Limb (tissue), 2 donors: ENCODE measurements at regions not wholly inside any gene's neighbourhood (a gene's known extent, or its start where the extent isn't known, plus 50 kb on each side); places are given as distances from the start of the nearest gene placed in this dataset.
A peak's percentile ranks its signal among the peaks of the same experiment; 100 is the strongest.
"Not testable (repeated sequence)": the region's sequence is repeated elsewhere in the genome, so short reads cannot be mapped to it uniquely, and the experiment has no call there.

Experiments
- DNase-seq, 2 donors: peaks; one replicate each; pipeline ENCODE4 v3.0.0-alpha.2; 2016; ENCODE audit errors: extremely low spot score in 2 of 2

GRCh38 chr14:56996721-56997399 is 186.6 kb upstream of the OTX2 start:
- DNase-seq: no peak

DNA sequence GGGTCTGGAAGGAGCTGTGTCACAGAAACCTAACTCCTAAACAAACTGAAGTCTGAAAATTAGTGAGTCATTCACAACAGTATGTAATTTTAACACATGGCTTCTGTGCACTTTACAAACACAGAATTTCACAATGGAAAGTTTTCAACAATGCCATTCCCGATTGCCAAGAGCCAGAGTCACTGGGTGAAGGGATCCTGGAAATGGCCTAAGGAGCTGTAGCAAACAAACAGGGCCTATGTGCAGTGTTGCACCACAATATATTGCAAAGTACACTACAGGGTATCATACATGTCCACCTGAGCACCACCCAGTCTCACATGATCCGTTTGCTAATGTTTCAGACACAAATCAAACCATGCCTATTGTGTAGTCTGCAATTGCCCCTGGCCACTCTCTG is 184.7 kb upstream of the OTX2 start:
- DNase-seq: no peak

- no peak for DNase-seq
These were observed 182.1 kb upstream of the OTX2 start for GRCh38 chr14:56992332-56992820.

GRCh38 chr14:56990991-56991627 is 180.8 kb upstream of the OTX2 start:
- DNase-seq: not testable (repeated sequence)

DNA sequence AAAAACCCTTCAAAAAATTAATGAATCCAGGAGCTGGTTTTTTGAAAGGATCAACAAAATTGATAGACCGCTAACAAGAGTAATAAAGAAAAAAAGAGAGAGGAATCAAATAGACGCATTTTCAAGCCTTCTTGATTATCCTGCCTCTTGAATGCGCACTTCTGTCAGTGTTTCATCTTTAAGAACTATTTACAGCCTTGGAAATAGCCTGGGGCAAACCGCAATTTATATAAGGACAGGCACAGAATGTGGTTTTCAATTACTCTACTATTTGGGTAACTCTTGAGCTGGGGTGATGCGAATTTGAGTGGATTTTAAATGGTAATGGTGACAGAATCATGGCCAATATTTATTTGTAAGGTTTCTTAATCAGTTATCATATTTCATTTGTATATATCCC is 179.1 kb upstream of the OTX2 start:
- DNase-seq: no peak

GRCh38 chr14:56979936-56980335 is 169.7 kb upstream of the OTX2 start:
- no peak for DNase-seq

GRCh38 chr14:56976211-56976610 is 165.9 kb upstream of the OTX2 start:
- no peak for DNase-seq

GRCh38 chr14:56975521-56975920 is 165.2 kb upstream of the OTX2 start:
- no peak for DNase-seq

DNA sequence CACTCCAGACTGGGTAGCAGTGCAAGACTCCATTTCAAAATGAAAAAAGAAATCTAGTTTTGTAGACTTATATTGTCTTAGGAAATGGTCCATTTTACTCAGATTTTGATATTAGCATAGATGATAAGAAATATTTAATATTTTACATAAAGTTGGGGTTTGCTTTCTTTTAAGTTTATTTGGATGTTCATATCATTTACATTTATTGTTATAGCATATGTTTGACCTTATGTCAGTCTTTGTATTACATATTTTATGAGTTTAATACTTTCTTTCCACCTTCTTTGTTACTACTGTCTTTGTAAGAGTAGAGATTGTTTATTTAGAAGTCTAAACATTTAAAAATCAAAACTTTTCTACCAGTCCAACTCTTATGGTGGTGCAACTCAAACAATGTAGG is 162.7 kb upstream of the OTX2 start:
- DNase-seq: no peak

GRCh38 chr14:56964895-56965294 is 154.6 kb upstream of the OTX2 start:
- no peak for DNase-seq

DNA sequence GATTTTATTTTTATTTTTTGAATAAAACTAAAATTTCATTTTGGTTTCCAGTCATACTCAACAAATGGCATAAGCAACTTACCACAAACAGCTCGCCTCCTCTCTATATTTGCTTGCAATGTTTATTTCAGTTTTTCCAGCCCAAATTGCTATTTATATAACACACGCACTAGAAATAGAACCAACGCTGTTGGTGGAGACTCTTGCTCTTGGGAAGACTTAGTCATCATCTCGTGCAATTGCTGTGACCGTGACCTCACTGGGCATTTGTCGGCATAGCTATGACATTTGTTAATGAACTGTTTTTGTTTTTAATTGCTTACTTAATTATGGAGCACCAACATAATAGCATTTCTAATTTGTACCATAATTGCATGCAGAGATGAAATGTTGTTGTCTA is 153.1 kb upstream of the OTX2 start:
- no peak for DNase-seq

DNA sequence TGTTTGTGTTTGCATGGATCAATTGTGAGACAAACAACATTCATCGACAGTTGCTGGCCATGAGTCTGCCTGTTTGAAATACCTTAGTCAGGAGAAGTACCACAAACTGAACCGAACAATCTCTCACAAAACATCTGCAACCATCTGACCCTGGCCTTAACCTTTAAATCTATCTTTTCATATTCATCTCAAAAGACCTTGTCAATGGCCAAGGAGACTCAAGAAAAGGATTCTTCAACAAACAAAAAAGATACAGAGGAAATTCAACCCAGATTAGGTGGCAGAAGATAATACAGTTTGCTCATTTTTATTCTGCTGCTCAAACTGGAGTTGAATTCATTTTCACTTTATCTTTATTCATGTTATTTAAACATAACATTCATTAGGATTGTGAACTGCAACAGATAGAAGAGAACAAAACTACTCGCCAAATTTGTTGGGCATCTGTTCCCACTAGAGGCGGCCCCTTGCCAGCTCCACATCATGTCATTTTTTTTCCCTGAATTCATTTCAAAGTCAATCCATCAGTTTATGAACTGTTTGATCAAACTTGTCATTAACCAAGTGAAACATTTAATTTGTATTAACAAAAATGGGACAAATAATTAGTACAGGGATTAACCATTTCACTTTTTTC is 152.3 kb upstream of the OTX2 start:
- DNase-seq: no peak

DNA sequence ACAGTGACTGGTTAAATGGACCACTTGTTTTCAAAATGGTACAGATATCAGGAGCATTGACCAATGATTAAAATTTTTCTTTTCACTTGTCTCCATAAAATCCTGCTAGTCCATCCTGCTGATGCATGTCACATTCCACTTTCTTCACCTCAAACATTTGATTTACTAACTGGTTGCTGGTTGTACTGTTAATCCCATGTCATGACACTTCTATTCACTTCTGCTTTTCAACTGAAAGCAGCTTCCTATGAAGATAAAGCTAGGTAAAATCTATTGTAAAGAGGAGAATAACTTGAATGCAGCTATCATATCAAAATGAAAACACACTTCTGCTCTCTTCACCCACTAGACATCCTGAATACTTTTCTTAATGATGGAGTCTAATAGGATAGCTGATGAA is 149.6 kb upstream of the OTX2 start:
- DNase-seq: no peak

DNA sequence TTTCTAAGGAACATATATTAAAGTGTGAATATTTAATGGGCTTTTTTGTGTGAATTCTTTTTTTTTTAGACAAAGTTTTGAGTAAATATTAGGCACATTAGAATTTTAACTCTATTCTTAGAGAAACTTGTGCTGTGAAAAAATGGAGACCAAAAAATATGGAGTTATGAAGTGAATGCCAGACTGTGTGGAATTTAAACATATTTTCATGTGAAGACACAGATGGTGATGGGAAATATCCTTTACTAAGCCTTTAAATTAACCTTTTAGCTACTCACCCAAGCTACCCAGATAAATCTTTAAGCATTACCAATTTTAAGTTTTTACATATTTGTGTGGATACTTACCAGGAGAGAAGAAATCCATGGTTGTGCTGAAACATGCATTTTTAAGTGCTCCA is 148.8 kb upstream of the OTX2 start:
- no peak for DNase-seq

DNA sequence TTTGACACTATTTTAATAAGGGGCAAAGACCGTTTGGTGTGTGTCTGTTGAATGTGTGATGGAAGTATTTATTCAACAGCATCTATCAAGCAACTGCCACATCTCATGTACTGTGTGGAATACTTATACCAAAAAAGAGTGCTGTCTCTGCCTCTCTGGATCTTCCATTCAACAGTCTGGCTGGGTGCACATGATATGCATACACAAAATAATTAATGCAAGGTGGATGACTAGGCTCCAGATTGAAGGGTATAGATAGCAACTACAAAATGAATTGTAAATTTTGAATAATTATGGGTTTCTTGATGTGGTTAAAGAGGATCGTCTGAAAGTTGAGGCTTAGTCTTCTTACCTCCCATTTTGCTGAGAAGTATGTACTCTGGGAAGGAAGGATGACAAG is 145.9 kb upstream of the OTX2 start:
- DNase-seq: no peak

DNA sequence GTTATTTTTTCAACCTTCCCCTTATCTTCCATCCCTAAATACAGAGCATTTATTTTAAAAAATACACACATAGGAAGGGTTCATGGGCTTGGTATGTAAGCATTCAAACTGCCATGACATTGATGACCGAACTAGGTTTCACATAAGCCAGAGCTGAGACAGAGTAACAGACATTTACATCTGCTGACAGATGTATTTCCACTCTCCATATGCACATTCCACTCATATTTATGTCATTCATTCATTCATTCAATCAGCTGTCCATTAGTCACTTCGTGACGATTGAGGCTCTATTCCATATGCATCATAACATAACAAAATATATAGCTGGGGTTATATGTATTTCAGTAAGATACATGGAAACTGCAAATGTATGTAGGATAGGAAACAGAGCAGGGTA is 145.5 kb upstream of the OTX2 start:
- peak in 1 of 2 donors; percentile 17 for DNase-seq

- peak in 1 of 2 donors; percentile 15 for DNase-seq
These were observed 143.6 kb upstream of the OTX2 start for GRCh38 chr14:56953884-56954283.

GRCh38 chr14:56952766-56953473 is 142.6 kb upstream of the OTX2 start:
- DNase-seq: no peak

DNA sequence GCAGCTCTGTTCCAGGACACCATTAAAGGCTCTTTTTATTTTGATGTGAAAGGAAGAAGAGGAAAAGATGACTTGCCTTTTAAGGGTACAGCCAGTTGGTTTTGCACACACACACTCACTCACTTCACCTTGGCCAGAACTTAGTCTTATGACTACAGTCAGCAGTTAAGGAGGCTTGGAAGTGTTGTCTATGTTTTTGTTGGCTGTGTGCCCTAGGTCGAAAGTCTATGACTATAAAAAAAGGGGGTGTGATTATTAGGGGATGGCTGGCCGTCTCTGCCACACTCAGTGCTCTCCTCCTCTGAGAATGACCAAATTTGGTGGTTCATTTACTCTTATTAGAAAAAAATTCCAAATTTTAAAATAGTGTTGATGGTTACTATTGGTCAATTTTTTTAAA is 139.5 kb upstream of the OTX2 start:
- DNase-seq: peak in 1 of 2 donors; percentile 32

DNA sequence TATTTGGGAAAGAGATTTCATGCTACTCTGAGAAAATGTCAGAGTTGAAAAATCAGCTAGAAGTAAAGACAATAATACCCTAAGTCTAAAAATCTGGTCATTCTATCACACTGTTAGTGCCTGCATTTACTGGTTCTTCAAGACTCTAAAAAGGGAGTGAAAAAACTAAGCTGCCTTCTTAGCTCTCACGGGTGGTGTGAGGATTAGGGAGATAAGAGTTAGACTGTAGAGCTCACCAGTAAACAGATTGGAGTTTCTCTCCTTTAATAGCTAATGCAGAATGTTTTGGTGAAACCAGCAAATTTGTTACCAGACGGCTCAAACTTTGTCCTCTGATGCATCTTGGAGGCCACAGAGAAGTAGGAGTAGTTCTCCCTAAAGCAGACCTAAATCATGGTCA is 135.0 kb upstream of the OTX2 start:
- no peak for DNase-seq

GRCh38 chr14:56944397-56944796 is 134.1 kb upstream of the OTX2 start:
- no peak for DNase-seq

GRCh38 chr14:56933446-56933845 is 123.2 kb upstream of the OTX2 start:
- no peak for DNase-seq
